ENCODE measurements at regions not wholly inside any gene's neighbourhood (a gene's known extent, or its start where the extent isn't known, plus 50 kb on each side); places are given as distances from the start of the nearest gene placed in this dataset.
"Not testable (repeated sequence)": the region's sequence is repeated elsewhere in the genome, so short reads cannot be mapped to it uniquely, and the experiment has no call there.

DNA sequence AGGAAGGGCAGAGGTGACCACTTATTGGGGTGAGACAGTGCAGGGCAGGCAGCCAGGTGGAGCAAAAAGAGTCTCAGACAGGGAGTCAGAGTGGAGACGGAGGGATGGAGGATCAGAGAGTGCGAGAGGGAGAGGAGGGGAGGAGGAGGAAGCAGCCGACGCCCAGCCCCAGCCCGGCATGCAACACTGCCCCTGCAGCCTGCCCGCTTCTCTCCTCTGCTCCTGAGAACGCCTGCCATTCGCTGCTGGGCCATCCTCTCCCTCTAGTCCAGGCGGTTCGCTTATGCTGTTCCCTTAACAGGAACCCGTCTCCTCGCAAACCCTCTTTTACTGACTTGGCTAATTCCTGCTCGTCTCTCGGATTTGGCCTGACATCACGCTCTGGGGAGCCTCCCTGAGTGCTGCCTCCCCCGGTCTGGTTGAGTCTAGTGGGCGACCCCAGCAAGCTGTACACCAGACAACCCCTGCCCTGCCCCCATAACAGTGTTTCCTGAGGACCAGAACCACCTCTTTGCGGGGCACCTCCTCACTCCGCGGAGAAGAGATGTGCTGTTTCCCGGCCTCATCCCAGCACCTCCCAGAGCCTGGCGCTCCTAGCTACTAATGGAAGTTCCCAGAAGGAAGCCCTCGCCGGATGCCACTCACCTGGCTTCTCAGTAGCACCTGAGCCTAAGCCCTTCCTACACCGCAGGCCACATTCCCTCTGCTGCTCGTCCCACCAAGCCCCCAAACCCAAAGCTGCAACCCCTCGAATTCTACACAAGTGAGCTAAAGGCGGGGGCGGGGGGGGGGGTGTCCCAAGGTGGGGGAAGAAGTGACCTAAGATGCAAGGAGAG is 61.2 kb upstream of the CCL1 start:
- intact Hi-C loops (cut with DNase I): loop anchor here (5.0 kb wide), 1 partner anchor 693 kb away; the partner anchor contains the start of gene RAD51D
- no peak overlapping the region for H3K4me3 ChIP-seq
- no peak for TF ChIP-seq POLR2A (IDR thresholded peaks at IDR 0.05)
- no peak for TF ChIP-seq POLR2AphosphoS5 (IDR thresholded peaks at IDR 0.05; ENCODE audit: insufficient read depth in 1 of 2, low read depth in 1 of 2)
- no peak for TF ChIP-seq CTCF (IDR thresholded peaks at IDR 0.05)
- H3K4me1 ChIP-seq: no peaks in the 10 kb centered on the region
- no peaks in the 10 kb centered on the region for H3K9me3 ChIP-seq
- no peaks in the 10 kb centered on the region for H3K36me3 ChIP-seq
- no peaks in the 10 kb centered on the region for H3K27me3 ChIP-seq
- no peak for DNase-seq (ENCODE audit: extremely low spot score in 2 of 2)
- H3K27ac ChIP-seq: no peak overlapping the region

GRCh38 chr17:34423315-34423714 is 60.3 kb upstream of the CCL1 start:
- intact Hi-C loops (cut with DNase I): loop anchor here (5.0 kb wide), 1 partner anchor 694 kb away; the partner anchor contains the start of gene RAD51D
- not testable (repeated sequence) for H3K27ac ChIP-seq; H3K36me3 ChIP-seq; DNase-seq (ENCODE audit: extremely low spot score in 2 of 2); H3K27me3 ChIP-seq; H3K9me3 ChIP-seq; H3K4me3 ChIP-seq; H3K4me1 ChIP-seq

DNA sequence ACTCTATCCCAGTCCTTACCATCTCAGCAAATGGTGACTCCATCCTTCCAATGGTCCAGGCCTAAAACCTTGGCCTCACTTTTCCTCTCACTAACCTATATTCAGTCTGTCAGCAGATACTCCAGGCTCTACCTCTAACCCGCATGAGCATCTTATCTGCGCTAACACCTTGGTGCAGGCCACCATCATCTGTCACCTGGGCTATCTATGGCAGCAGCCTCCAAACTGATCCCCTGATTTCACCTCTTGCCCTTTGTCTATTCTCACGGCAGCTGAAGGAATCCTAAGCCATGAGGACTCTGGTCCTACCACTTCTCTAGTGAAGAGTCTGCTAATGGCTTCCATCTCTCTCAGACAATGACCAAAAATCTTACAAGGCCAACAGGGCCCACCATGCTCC is 57.9 kb upstream of the CCL1 start:
- TF ChIP-seq POLR2A (IDR thresholded peaks at IDR 0.05) (no peak), CTCF (IDR thresholded peaks at IDR 0.05) (no peak), POLR2AphosphoS5 (IDR thresholded peaks at IDR 0.05; ENCODE audit: insufficient read depth in 1 of 2, low read depth in 1 of 2) (no peak)
- Histone ChIP-seq H3K4me1 (no peaks in the 10 kb centered on the region), H3K36me3 (no peaks in the 10 kb centered on the region), H3K4me3 (no peak overlapping the region), H3K27ac (no peak overlapping the region), H3K9me3 (no peaks in the 10 kb centered on the region), H3K27me3 (no peaks in the 10 kb centered on the region)
- DNase-seq (ENCODE audit: extremely low spot score in 2 of 2): no peak
- intact Hi-C loops (cut with DNase I): loop anchor here (5.0 kb wide), 1 partner anchor 696 kb away; the partner anchor contains the start of gene RAD51D

GRCh38 chr17:34420254-34420766 is 57.3 kb upstream of the CCL1 start:
- no peak overlapping the region for H3K4me3 ChIP-seq
- DNase-seq (ENCODE audit: extremely low spot score in 2 of 2): no peak
- no peaks in the 10 kb centered on the region for H3K9me3 ChIP-seq
- no peaks in the 10 kb centered on the region for H3K4me1 ChIP-seq
- TF ChIP-seq POLR2AphosphoS5 (IDR thresholded peaks at IDR 0.05; ENCODE audit: insufficient read depth in 1 of 2, low read depth in 1 of 2) (no peak), CTCF (IDR thresholded peaks at IDR 0.05) (peak; percentile 42 to 86 (median 84)), POLR2A (IDR thresholded peaks at IDR 0.05) (no peak)
- intact Hi-C loops (cut with DNase I): loop anchor here (5.0 kb wide), 1 partner anchor 697 kb away; the partner anchor contains the start of gene RAD51D
- no peaks in the 10 kb centered on the region for H3K27me3 ChIP-seq
- H3K36me3 ChIP-seq: no peaks in the 10 kb centered on the region
- H3K27ac ChIP-seq: no peak overlapping the region

GRCh38 chr17:34416116-34416515 is 53.1 kb upstream of the CCL1 start:
- intact Hi-C loops (cut with DNase I): loop anchor here (10.0 kb wide), 1 partner anchor 59 kb away; no protein-coding TSS in a partner anchor
- Histone ChIP-seq H3K27ac (no peak overlapping the region), H3K4me1 (no peaks in the 10 kb centered on the region), H3K36me3 (no peaks in the 10 kb centered on the region), H3K4me3 (no peak overlapping the region), H3K27me3 (no peaks in the 10 kb centered on the region), H3K9me3 (no peaks in the 10 kb centered on the region)
- TF ChIP-seq CTCF (IDR thresholded peaks at IDR 0.05): no peak
- TF ChIP-seq POLR2A (IDR thresholded peaks at IDR 0.05): no peak
- no peak for TF ChIP-seq POLR2AphosphoS5 (IDR thresholded peaks at IDR 0.05; ENCODE audit: insufficient read depth in 1 of 2, low read depth in 1 of 2)
- DNase-seq (ENCODE audit: extremely low spot score in 2 of 2): no peak

Data from vagina (tissue), 2 donors.